HT1080 (cell line): ENCODE measurements at regions not wholly inside any gene's neighbourhood (a gene's known extent, or its start where the extent isn't known, plus 50 kb on each side); places are given as distances from the start of the nearest gene placed in this dataset.

Experiments
- DNase-seq: peaks from one replicate; pipeline ENCODE4 v3.0.0-alpha.2; 2015; ENCODE audit warnings: low read depth

- no peak for DNase-seq
Observed at GRCh38 chr18:40577981-40578365, 1377.1 kb upstream of the PIK3C3 start.

GRCh38 chr18:40577239-40577980 is 1377.6 kb upstream of the PIK3C3 start:
- peak; percentile 13 for DNase-seq

- DNase-seq = no peak
Observed at GRCh38 chr18:40576507-40577115, 1378.4 kb upstream of the PIK3C3 start.

- no peak for DNase-seq
Observed at GRCh38 chr18:40570615-40571014, 1384.4 kb upstream of the PIK3C3 start.

GRCh38 chr18:40569605-40570004 is 1385.4 kb upstream of the PIK3C3 start:
- DNase-seq = no peak

GRCh38 chr18:40566510-40566844 is 1388.6 kb upstream of the PIK3C3 start:
- DNase-seq = no peak

GRCh38 chr18:40565805-40566509 is 1389.1 kb upstream of the PIK3C3 start:
- no peak for DNase-seq

GRCh38 chr18:40559556-40559955 is 1395.5 kb upstream of the PIK3C3 start:
- DNase-seq = no peak

- DNase-seq = no peak
Observed at GRCh38 chr18:40558706-40559392, 1396.2 kb upstream of the PIK3C3 start.

GRCh38 chr18:40555914-40556313 is 1399.1 kb upstream of the PIK3C3 start:
- DNase-seq = peak; percentile 37

GRCh38 chr18:40553029-40553428 is 1402.0 kb upstream of the PIK3C3 start:
- DNase-seq = peak; percentile 56

- DNase-seq = no peak
Observed at GRCh38 chr18:40546875-40547274, 1408.2 kb upstream of the PIK3C3 start.

GRCh38 chr18:40534723-40535122 is 1420.3 kb upstream of the PIK3C3 start:
- peak; percentile 41 for DNase-seq

- DNase-seq = no peak
Observed at GRCh38 chr18:40532046-40532445, 1423.0 kb upstream of the PIK3C3 start.

GRCh38 chr18:40531051-40531450 is 1424.0 kb upstream of the PIK3C3 start:
- peak; percentile 17 for DNase-seq

GRCh38 chr18:40529478-40529877 is 1425.6 kb upstream of the PIK3C3 start:
- DNase-seq = peak; percentile 50

- DNase-seq = no peak
Observed at GRCh38 chr18:40524881-40525280, 1430.2 kb upstream of the PIK3C3 start.

- DNase-seq = no peak
Observed at GRCh38 chr18:40523287-40523686, 1431.7 kb upstream of the PIK3C3 start.

- no peak for DNase-seq
Observed at GRCh38 chr18:40501026-40501425, 1454.0 kb upstream of the PIK3C3 start.

GRCh38 chr18:40494603-40495002 is 1460.4 kb upstream of the PIK3C3 start:
- no peak for DNase-seq

- DNase-seq = no peak
Observed at GRCh38 chr18:40493316-40493715, 1461.7 kb upstream of the PIK3C3 start.

GRCh38 chr18:40489301-40489700 is 1465.7 kb upstream of the PIK3C3 start:
- no peak for DNase-seq
